ENCODE measurements at regions not wholly inside any gene's neighbourhood (a gene's known extent, or its start where the extent isn't known, plus 50 kb on each side); places are given as distances from the start of the nearest gene placed in this dataset.

DNA sequence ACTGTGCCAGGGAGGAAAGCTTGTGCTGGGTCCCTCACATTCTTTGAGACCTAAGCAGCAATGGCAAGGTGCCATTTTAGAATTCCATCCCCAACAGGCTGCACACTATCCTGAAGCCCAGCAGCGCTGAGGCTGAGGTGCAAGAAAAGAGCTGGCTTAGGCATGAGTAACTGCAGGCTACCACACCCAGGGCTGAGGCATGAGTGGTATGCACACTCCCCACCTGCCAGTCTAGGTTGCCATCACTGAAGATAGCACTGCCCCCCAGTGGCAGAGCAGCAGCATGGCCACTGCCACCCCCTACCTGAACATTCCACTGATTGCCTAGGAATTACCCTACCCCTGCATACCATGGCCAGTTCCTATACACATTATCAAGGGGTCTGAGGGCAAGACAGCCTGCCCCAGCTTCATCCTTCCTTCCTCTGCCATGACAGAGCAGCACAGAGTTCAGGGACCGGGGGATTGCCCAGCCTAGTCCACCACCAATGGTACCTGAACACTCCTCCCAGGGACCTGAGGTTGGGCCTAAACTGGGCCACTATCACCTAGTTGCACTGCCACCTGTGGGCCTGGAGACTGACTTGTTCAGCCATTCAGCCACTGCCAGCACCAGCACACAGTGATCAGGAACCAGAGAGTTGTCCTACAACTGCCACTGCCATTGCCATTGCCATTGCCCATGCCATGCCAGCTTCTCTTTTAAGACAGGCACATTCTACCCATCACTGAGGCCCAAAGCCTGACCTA, 129.8 kb downstream of the SATB1 start:
- DNase-seq = no peak

DNA sequence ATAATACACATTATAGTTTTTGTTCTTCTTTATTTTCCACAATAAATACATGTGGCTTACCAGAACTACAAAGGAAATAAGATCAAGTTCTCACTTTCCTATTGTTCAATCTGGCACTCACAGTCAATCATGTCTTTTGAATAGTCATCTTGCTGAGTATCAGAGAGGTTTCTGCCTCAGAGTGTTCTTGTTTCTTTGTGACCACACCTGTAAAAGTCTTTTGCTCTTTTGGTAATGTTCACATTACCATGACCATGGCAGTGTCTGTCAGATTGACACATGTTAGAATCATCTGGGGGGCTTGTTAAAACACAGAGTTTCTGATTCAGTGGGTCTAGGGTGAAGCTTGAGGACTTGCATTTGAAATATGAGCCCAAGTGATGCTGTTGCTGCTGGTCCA, 135.0 kb downstream of the SATB1 start:
- no peak for DNase-seq

DNA sequence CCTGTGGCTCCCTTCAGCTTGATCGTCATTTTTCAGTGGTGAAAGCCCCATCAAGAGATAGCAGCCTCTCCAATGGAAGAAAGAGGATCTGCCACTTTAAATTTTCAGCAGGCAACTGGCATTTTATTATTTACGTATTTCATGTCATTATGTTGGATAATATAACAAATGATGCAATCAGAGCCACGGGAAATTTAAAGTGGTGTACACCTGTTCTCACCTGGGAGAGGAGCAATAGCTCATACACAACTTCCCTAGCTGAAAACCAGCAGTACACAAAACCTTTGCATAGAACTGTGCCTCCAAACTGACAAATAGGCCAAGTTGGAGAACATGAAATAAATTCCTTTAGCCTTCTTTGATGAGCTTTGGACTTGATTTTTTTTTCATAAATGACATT, 136.9 kb downstream of the SATB1 start:
- no peak for DNase-seq

DNA sequence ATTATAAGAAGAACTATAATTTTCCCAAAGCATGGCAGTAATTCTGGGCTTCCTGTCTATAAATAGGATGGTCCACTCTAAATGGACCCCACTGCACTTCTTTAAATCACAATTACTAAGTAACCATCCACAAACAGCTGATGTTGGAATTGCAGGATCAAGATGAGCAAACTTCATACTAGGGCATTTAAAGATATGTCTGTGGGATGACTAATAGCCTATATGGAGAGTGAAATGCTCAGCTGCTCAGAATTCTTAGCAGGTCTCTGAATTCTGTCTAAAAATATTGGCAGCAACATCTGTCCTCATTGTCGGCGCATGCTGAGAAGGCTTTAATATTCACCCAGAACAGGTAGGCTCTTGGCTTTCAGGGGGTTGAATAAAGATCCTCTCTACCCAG, 140.4 kb downstream of the SATB1 start:
- no peak for DNase-seq

DNA sequence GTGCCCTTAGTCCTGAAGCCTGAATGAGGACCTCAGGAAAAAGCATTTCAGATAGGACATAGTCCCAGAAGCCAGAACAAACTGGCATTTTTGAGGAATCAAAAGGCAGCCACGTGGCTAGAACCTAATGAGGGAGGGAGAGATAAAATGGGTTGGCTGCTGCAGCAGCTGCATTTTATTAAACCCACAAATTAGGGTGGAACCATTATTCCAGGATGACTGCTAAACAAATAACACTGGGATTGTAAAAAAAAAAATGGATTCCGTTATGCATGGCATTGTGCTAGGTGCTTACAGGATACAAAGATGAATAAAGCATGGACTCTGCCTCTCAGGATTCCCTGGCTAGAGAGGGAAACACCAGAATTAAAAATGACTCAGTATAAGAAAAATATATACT, 141.5 kb downstream of the SATB1 start:
- no peak for DNase-seq

DNA sequence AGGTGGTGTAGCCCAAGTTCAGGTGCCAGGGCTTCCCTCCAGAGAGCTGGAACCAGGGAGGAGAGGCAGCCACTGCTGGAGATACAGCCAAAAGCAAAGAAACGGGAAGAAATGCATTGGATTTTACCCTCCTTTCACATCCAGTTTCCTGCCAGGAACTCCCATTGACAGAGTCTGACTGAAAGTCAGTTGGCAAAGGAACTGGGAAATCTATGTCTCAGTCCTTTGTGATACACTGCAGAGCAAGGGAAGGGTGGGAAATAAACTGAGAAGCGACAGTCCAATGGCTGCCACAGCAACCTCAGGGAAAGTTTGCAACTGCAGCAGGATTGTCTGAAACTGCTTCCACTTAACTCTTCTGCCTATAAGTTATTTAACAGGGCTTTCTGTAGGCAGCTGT, 142.6 kb downstream of the SATB1 start:
- no peak for DNase-seq

DNA sequence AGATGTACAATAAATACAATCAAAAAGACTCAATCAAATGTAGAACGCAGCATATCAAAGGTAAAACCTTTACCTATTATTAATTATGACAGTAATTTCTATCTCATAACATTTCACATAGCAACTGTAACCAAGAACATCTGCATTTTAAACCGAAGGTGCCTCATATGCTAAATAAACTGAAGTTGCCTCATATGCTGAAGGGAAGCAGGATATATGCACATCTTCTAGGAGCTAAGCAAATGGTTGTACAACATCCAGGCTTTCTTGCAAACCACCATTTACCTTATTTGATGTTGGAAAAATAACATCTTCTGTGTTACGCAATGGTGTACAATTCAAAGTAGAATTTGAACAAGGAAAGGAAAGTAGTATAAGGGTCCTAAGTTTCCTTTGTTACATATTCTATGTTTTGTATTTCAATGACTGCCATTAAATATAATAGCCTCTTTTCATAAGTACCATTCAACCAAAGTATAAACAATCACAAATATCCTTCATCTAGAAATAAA, 145.9 kb downstream of the SATB1 start:
- no peak for DNase-seq

DNA sequence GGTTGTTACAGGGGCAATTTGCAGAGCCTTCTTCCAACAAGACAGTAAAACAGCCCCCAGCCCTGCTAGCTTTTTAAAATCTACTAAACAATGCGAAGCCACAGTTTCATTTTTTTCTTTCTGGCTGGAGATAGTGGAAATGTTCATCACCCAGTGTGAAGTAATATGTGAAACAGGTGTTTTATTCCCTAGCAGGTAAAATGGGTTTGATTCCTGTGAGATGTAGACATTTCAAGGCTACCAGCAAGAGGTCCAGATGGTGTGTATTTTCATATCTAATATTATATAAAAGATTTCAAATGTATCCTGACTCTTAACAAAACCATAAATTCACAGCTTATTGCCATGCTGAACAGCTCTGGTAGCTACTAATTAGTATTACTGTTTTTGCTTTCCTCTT, 160.3 kb downstream of the SATB1 start:
- DNase-seq = no peak

DNA sequence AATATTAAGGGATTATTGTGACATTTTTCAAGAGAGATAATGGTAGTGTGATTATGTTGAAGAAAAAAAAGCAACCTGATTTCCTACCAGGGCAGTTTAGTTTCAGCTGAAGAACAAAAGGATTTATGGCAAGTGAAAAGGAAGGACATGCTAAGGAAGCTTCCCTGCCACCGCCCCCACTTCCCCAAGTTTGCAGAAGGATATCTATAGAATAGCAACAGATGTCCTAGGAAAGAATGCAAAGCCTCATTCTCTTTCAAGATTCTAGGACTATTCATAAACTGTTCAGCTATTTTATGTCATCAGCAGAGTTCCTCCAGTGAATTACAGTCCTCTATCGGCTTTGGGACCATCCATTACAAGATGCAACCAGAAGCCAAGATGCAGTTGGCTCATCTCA, 160.8 kb downstream of the SATB1 start:
- DNase-seq = no peak

DNA sequence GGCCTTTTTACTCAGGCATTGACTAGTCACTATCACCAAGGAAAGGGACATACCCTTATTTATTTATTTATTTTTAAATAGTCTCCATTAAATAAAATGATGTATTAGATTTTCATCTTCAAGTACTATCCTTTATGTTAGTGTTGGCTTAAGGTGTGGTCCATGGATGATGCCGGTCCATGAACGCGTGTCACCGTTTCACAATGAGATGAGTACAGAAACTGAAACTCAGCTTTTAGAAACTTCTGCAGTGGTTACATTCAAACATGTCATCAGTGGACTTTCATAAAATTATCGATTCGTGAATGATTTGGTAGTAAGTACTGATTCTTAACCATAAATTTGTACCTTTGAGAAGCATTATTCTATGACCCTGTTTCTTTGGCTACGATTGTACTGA, 166.6 kb downstream of the SATB1 start:
- no peak for DNase-seq

DNA sequence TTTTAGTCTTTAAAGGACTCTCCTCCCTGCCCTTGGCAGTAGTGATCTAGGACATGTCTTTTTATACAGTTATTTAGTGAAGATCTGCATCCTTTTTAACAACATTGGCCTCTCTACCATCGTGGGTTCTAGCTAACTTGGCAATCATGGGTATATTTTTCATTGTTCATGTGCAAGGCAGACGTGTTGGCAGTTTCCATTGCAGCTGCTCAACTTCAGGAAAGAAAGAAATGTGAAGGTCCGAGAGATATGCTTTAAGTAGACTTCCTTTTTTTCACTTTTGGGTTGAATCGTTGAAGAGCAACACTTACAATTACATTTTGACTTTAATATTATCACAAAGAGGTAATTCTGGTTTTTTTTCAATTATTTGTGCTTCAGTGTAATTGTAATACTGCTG, 172.6 kb downstream of the SATB1 start:
- no peak for DNase-seq

DNA sequence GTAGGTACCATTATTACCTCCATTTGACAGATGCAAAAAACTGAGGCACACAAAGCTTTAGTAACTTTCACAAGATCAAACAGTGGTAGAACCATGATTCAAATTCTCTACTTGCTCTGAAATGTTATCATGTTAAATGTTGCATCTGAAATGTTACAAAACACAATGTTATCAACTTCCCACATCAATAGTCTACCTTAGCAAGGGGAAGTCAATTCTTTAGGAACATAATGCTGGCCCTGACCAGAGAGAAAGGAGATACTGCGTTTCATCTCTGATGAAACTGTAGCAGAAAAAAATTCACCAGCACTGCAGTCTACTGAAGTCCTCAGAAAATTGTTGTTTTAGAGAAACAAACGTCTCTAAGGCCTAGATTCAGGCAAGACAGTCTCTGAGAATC, 174.1 kb downstream of the SATB1 start:
- no peak for DNase-seq

DNA sequence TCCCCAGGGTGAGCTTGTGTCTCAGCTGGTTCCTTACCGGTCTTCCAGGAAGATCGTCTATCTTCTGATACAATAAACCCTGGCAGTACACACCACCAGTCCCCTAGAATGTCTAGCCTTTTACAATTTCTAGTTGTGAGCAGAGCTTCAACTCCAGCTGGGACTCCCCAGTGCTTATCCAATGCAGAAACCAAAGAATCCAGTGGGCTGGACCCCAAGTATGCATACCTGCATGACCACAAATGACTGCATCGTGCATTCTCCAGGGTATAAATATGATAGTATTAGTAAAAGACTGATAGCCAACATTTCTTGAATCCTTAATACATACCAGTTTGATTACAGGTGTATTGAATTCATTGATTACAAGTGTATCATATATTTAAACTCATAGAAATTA, 176.0 kb downstream of the SATB1 start:
- no peak for DNase-seq

DNA sequence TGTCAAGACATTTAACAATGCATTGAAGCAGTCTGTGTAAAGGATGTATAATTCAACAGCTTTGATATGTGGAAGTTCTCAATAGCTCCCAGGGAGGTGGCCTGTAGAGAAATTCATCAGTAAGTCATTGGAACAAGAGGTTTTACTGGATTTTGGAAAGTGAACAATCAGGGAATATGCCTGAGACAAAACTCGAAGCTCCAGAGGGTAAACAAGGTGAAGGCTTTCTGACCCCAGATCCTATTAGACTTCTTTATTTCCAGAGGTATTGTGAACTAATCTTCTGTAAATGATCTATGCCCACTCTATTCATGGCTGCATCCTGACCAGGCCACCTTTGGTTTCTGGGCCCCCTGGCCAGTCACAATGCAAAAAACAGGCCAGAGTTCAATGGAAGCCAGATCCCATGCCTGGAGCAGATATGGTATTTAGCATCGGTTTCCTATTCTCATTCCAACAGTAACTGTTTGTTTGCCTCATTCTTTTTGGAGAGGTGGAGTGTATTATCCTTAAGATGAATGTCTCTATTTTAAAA, 177.3 kb downstream of the SATB1 start:
- DNase-seq = no peak

DNA sequence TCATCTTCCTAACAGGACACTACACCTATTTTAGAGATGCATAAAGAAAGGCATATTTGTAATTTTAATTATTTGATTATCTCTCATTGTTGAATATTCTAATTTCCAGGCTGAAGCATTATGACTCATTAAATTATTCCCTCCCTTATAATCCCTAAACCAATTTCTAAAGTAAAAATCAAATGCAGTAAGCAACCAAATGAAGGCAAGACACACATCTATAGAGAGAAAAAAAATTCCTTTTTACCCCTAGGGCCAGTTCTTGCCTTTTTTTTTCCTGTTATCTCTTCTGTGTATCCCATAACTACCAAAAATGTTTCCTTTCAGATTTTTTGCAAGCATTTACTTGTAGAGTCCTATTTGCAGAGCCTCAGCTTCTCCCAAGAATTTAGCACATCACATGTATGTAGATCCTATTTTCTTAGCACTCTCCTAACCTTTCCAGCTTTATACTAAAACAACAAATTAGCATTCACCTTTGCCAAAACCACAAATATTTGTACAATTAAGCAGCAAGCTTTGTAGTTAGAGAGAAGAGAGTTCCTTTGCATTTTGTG, 177.9 kb downstream of the SATB1 start:
- DNase-seq = no peak

DNA sequence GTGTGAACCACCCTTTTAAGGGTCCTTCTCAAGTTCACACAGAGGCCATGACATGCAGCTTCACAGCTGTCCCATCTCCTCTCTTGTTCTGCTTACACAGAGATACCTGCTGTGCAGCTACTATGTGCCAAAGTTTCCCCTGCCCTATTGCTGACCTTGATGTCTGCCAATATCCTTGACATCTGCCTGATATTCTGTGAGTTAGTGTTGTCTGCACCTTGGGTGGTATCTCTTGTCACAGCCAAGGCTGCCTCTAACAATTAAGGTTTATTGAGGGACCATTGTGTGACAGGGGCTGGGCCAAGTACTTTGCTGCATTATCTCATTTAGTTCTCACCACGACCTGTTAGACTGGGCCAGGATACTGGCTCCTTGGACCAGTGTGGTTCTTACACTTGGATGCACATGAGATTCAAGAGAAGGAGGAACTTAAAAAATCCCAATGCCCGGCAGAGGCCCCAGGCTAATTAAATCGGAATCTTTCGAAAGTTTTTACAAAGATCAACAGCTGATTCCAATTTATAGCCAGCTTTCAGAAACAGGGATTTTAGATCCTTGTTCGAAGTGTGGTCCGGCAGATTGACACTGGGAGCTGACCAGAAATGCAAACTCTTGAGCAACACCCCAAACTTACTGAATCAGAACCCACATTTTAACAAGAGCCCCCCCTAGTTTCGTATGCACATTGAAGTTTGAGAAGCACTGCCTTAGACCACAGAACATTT, 178.6 kb downstream of the SATB1 start:
- DNase-seq = no peak

DNA sequence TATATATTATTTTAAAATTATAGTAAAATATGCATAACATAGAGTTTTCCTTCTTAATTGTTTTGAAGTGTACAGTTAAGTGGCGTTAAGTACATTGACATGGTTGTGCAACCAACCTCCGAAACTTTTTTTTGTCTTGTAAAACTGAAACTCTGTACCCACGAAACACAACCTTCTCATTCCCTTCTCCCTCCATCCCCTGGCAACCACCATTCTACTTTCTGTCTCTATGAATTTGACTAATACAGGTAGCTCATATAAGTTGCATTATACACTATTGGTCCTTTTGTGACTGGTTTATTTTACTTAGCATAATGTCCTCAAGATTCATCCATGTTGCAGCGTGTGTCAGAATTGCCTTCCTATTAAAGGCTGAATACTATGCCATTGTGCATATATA, 179.4 kb downstream of the SATB1 start:
- no peak for DNase-seq

DNA sequence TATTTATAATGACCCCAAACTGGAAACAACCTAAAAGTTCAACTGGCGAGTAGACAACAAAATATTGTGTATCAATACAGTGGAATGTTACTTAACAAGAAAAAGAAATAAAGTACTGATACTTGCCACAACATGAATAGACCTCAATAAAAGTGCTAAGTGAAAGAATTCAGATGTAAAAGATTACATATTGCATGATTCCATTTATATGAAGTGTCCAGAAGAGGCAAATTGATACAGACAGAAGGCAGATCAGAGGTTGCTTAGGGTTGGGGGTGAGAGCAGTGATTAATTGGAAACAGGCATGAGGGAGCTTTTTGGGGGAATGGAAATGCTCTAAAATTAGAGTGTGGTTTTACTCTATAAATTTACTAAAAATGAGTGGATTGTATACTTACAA, 183.3 kb downstream of the SATB1 start:
- DNase-seq = no peak

DNA sequence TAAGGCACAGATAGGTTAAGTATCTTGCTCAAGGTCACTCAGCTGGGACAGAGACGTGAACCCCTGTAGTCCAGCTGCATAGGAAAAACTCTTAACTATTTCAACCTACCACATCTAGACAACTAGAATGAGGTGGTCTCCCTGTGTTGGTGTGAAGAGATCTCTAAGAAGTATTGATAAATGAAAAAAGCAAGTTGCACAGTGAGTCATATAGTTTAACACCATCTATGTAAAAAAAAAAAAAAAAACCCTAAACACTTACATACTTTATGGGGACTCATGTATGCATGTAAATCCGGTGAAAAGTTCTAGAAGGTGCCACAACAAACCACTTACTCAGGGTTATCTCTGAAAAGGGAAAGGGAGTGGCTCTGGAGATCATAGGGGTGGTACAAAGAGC, 185.5 kb downstream of the SATB1 start:
- no peak for DNase-seq

DNA sequence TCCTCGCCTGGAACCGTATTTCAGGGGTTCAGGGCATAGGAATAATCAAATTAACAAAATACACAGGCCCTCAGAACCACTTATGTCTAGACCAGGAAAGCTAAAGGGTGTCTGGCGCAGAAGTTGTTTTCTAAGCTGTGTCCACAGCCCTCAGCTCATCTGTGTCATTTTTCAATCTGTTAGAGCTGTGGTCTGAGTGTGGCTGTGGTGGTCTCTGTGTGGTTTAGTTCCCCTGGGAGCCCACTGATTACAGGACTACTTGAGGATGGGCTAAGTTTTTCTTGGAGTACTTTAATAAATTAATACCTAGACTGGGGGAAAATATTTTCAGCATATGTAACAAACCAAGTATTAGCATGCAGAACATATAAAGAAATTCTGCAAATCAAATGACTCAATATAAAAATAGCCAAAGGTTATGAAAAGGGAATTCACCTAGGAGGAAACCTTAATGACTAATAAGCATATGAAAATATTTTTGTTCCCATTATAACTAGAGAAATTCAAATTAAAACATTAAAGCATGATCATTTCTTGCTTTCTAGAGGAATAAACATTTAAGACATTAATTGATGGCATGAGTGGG, 186.3 kb downstream of the SATB1 start:
- no peak for DNase-seq

DNA sequence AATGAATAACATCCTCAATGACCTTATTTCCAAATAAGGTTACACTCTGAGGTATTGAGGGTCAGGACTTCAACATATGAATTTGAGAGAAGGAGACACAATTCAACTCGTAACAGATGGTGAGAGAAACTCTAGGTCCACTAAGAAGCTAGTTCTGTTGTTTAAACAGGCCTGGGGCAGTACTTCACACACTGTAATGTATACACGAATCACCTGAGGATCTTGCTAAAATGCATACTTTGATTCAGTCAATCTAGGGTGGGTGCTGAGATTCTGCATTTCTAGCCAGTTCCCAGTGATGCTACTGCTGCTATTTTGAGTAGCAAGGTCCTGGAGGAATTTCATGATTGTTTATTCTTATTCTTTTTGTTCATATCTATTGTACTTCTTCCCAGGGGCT, 186.8 kb downstream of the SATB1 start:
- no peak for DNase-seq

DNA sequence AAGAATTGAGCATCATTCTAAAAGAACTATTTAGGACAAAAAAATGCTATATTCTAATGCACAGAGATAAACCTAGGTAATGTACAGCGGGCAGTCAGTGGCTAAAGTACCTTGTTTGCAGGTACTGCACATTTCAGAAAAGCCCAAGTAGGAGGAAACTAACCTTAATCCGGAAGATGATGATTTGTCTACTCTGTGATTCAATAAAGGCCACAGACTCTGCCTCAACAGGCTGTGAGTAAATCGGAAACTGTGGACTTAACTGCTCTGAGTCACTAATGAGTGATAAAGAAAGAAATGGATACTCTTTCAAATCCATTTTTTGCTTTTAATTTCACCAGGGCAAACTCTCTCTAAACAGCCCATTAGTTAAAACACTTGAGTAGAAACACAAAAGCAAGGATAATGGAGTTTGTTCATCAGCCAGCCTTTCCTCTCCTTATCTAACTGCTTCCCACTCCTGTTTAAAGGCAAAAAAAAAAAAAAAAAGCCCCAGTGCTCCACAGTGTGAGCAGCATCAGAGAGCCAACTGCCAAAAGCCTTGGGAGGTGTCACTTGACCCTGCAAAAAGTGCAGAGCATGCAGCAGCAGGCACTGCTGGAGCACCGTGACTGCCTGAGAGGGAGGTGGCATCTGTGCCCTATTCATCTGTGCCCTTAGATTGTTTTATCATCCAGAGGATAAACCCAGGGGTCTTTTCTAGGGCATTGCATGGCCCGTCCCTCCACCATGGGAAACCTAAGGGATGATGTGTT, 187.7 kb downstream of the SATB1 start:
- DNase-seq = no peak

DNA sequence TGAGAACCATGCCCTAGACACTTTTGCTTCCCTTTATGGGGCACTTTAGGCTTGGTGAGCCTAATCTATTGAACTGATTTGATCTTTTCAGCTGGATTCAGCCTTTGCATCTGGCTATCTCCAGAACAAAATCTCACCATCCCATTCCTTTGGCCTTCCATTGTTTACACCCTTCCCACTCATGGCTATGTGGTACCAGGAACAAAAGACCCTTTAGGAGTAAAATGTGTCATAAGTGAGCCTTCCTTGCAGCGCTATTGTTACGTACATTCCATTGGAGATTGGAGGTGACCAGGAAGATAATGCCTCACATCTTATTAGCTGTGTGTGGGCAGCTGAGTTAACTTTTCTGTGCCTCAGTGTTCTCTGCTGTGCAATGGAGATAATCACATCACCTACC, 188.4 kb downstream of the SATB1 start:
- DNase-seq = no peak

All from CD4-positive, alpha-beta T cell treated with Interleukin-6 for 4 hours (primary cell).